ENCODE measurements at regions not wholly inside any gene's neighbourhood (a gene's known extent, or its start where the extent isn't known, plus 50 kb on each side); places are given as distances from the start of the nearest gene placed in this dataset.

GRCh38 chr10:61125560-61126170, 181.7 kb upstream of the RHOBTB1 start:
- no peak for TF ChIP-seq CTCF (IDR thresholded peaks at IDR 0.05; ENCODE audit: low read depth, low read length)
- no peak for DNase-seq (ENCODE audit: extremely low read depth, low read depth)

GRCh38 chr10:61124756-61125530, 181.0 kb upstream of the RHOBTB1 start:
- TF ChIP-seq CTCF (IDR thresholded peaks at IDR 0.05; ENCODE audit: low read depth, low read length): no peak
- no peak for DNase-seq (ENCODE audit: extremely low read depth, low read depth)

GRCh38 chr10:61120805-61121204, 176.8 kb upstream of the RHOBTB1 start:
- no peak for DNase-seq (ENCODE audit: extremely low read depth, low read depth)
- no peak for TF ChIP-seq CTCF (IDR thresholded peaks at IDR 0.05; ENCODE audit: low read depth, low read length)

GRCh38 chr10:61119573-61119972, 175.6 kb upstream of the RHOBTB1 start:
- TF ChIP-seq CTCF (IDR thresholded peaks at IDR 0.05; ENCODE audit: low read depth, low read length): no peak
- DNase-seq (ENCODE audit: extremely low read depth, low read depth): no peak

GRCh38 chr10:61115897-61116296, 171.9 kb upstream of the RHOBTB1 start:
- DNase-seq (ENCODE audit: extremely low read depth, low read depth): no peak
- no peak for TF ChIP-seq CTCF (IDR thresholded peaks at IDR 0.05; ENCODE audit: low read depth, low read length)

GRCh38 chr10:61112771-61113170, 168.8 kb upstream of the RHOBTB1 start:
- TF ChIP-seq CTCF (IDR thresholded peaks at IDR 0.05; ENCODE audit: low read depth, low read length): no peak

GRCh38 chr10:61110936-61111335, 167.0 kb upstream of the RHOBTB1 start:
- DNase-seq (ENCODE audit: extremely low read depth, low read depth): no peak
- no peak for TF ChIP-seq CTCF (IDR thresholded peaks at IDR 0.05; ENCODE audit: low read depth, low read length)

More at GRCh38 chr10:61112771-61113170, 168.8 kb upstream of the RHOBTB1 start:
- no peak for DNase-seq (ENCODE audit: extremely low read depth, low read depth)
